Muscle of leg (tissue), 3 donors: ENCODE measurements at regions not wholly inside any gene's neighbourhood (a gene's known extent, or its start where the extent isn't known, plus 50 kb on each side); places are given as distances from the start of the nearest gene placed in this dataset.
"Not testable (repeated sequence)": the region's sequence is repeated elsewhere in the genome, so short reads cannot be mapped to it uniquely, and the experiment has no call there.

ENCODE experiments used
- DNase-seq: peaks from one replicate; pipeline ENCODE4 v3.0.0; 2013
- H3K27ac ChIP-seq: one replicate; pipeline ENCODE4 v1.5.1; 2013; ENCODE audit warnings: mild to moderate bottlenecking, low read length, control low read depth
- H3K27me3 ChIP-seq: one replicate; pipeline ENCODE4 v1.6.1; 2013; ENCODE audit warnings: low read length; ENCODE audit not compliant: control insufficient read depth, insufficient read depth
- H3K36me3 ChIP-seq: one replicate; pipeline ENCODE4 v1.6.1; 2013; ENCODE audit warnings: low read length; ENCODE audit not compliant: control insufficient read depth, insufficient read depth
- H3K4me1 ChIP-seq: one replicate; pipeline ENCODE4 v1.6.1; 2013; ENCODE audit warnings: low read length; ENCODE audit not compliant: control insufficient read depth, insufficient read depth
- H3K4me3 ChIP-seq: one replicate; pipeline ENCODE4 v1.5.1; 2013; ENCODE audit warnings: low read length, control low read depth
- H3K9me3 ChIP-seq: replicated peaks from 2 replicates; pipeline ENCODE4 v1.6.1; 2013; ENCODE audit warnings: low read depth, low read length; ENCODE audit not compliant: control insufficient read depth
- WGBS: methylation state at CpG from one replicate; pipeline ENCODE4 v1.1.5; 2013; ENCODE audit warnings: missing lambda C conversion rate; ENCODE audit not compliant: insufficient coverage; 5-methylcytosine and 5-hydroxymethylcytosine counted together

GRCh38 chr2:130264901-130265320 is 66.7 kb upstream of the TUBA3E start:
- not testable (repeated sequence) for H3K9me3 ChIP-seq, DNase-seq, H3K27ac ChIP-seq, H3K4me3 ChIP-seq, H3K27me3 ChIP-seq, H3K36me3 ChIP-seq
- 93% methylated on average over 4 of the region's 9 CpGs for WGBS
- H3K4me1 ChIP-seq: peaks cover 34% of the 10 kb centered on the region

- no peak for DNase-seq
- peaks cover 35% of the 10 kb centered on the region for H3K4me1 ChIP-seq
- WGBS: 88% methylated on average over 4 of the region's 5 CpGs
- H3K27ac ChIP-seq: no peak overlapping the region
- no peaks in the 10 kb centered on the region for H3K9me3 ChIP-seq
- H3K27me3 ChIP-seq: no peaks in the 10 kb centered on the region
- no peak overlapping the region for H3K4me3 ChIP-seq
- H3K36me3 ChIP-seq: no peaks in the 10 kb centered on the region
These were observed 66.3 kb upstream of the TUBA3E start for GRCh38 chr2:130264501-130264900.

- 81% methylated on average over 6 of the region's 7 CpGs for WGBS
- H3K9me3 ChIP-seq: no peaks in the 10 kb centered on the region
- DNase-seq: no peak
- no peak overlapping the region for H3K27ac ChIP-seq
- H3K27me3 ChIP-seq: no peaks in the 10 kb centered on the region
- H3K4me1 ChIP-seq: peaks cover 35% of the 10 kb centered on the region
- H3K36me3 ChIP-seq: no peaks in the 10 kb centered on the region
- H3K4me3 ChIP-seq: no peak overlapping the region
These were observed 65.8 kb upstream of the TUBA3E start for GRCh38 chr2:130264046-130264445.

- Histone ChIP-seq H3K4me3 (no peak overlapping the region), H3K27me3 (no peaks in the 10 kb centered on the region), H3K36me3 (no peaks in the 10 kb centered on the region), H3K9me3 (no peaks in the 10 kb centered on the region), H3K27ac (no peak overlapping the region), H3K4me1 (peaks cover 35% of the 10 kb centered on the region)
- DNase-seq: peak; percentile 49
- WGBS: 59% methylated on average over 6 of the region's 7 CpGs
These were observed 65.4 kb upstream of the TUBA3E start for GRCh38 chr2:130263606-130264005.

- Histone ChIP-seq H3K27ac (no peak overlapping the region), H3K4me1 (peaks cover 35% of the 10 kb centered on the region), H3K9me3 (no peaks in the 10 kb centered on the region), H3K4me3 (no peak overlapping the region), H3K36me3 (no peaks in the 10 kb centered on the region), H3K27me3 (no peaks in the 10 kb centered on the region)
- peak; percentile 37 for DNase-seq
- 39% methylated on average over 7 of the region's 11 CpGs for WGBS
These were observed 63.9 kb upstream of the TUBA3E start for GRCh38 chr2:130261970-130262760.

- no peak overlapping the region for H3K27ac ChIP-seq
- no peak overlapping the region for H3K4me3 ChIP-seq
- peaks cover 35% of the 10 kb centered on the region for H3K4me1 ChIP-seq
- 78% methylated on average over 6 of the region's 10 CpGs for WGBS
- no peaks in the 10 kb centered on the region for H3K36me3 ChIP-seq
- no peak for DNase-seq
- no peaks in the 10 kb centered on the region for H3K9me3 ChIP-seq
- no peaks in the 10 kb centered on the region for H3K27me3 ChIP-seq
These were observed 62.9 kb upstream of the TUBA3E start for GRCh38 chr2:130261099-130261498.

- 28% methylated on average over 2 of the region's 4 CpGs for WGBS
- no peaks in the 10 kb centered on the region for H3K27me3 ChIP-seq
- no peaks in the 10 kb centered on the region for H3K36me3 ChIP-seq
- no peak overlapping the region for H3K27ac ChIP-seq
- DNase-seq: no peak
- H3K4me1 ChIP-seq: peaks cover 32% of the 10 kb centered on the region
- H3K9me3 ChIP-seq: no peaks in the 10 kb centered on the region
- no peak overlapping the region for H3K4me3 ChIP-seq
These were observed 61.4 kb upstream of the TUBA3E start for GRCh38 chr2:130259594-130259993.

- Histone ChIP-seq H3K27ac (no peak overlapping the region), H3K36me3 (no peaks in the 10 kb centered on the region), H3K4me1 (peaks cover 22% of the 10 kb centered on the region), H3K9me3 (no peaks in the 10 kb centered on the region), H3K27me3 (peaks cover 3% of the 10 kb centered on the region), H3K4me3 (no peak overlapping the region)
- DNase-seq: peak; percentile 36
- WGBS: 74% methylated on average over 1 of the region's 3 CpGs
These were observed 60.1 kb upstream of the TUBA3E start for GRCh38 chr2:130258356-130258755.

- H3K36me3 ChIP-seq: no peaks in the 10 kb centered on the region
- no peak overlapping the region for H3K27ac ChIP-seq
- no peak for DNase-seq
- H3K4me1 ChIP-seq: peaks cover 15% of the 10 kb centered on the region
- WGBS: 20% methylated on average over 36 of the region's 42 CpGs
- H3K4me3 ChIP-seq: no peak overlapping the region
- H3K9me3 ChIP-seq: no peaks in the 10 kb centered on the region
- H3K27me3 ChIP-seq: peaks cover 19% of the 10 kb centered on the region
These were observed 54.8 kb upstream of the TUBA3E start for GRCh38 chr2:130252880-130253645.

GRCh38 chr2:130251873-130252620 is 53.8 kb upstream of the TUBA3E start:
- no peak for DNase-seq
- Histone ChIP-seq H3K27me3 (peaks cover 19% of the 10 kb centered on the region), H3K9me3 (no peaks in the 10 kb centered on the region), H3K27ac (peak overlapping the region; percentile 3), H3K36me3 (no peaks in the 10 kb centered on the region), H3K4me3 (no peak overlapping the region), H3K4me1 (peaks cover 15% of the 10 kb centered on the region)
- WGBS: 23% methylated on average over 41 of the region's 46 CpGs
